GM12891 (cell line): ENCODE measurements at regions not wholly inside any gene's neighbourhood (a gene's known extent, or its start where the extent isn't known, plus 50 kb on each side); places are given as distances from the start of the nearest gene placed in this dataset.

Experiments
- DNase-seq: peaks from one replicate; pipeline ENCODE4 v3.0.0; 2011; ENCODE audit warnings: low spot score; ENCODE audit not compliant: insufficient read length
- FAIRE-seq: peaks from 2 replicates; lab custom pipeline; 2011; peaks lifted over from hg19 to GRCh38; lab: Jason Lieb, UNC
- PAX5 ChIP-seq: IDR thresholded peaks from 2 replicates; pipeline ENCODE4 v1.6.1; 2011; ENCODE audit warnings: low read length, moderate library complexity, mild to moderate bottlenecking; ENCODE audit not compliant: insufficient read depth, severe bottlenecking
- POLR2A ChIP-seq: IDR thresholded peaks from 2 replicates; pipeline ENCODE4 v1.6.1; 2011; ENCODE audit warnings: low read depth, low read length, control low read depth
- POLR2AphosphoS5 ChIP-seq: IDR thresholded peaks from 2 replicates; pipeline ENCODE4 v1.6.1; 2011; ENCODE audit warnings: low read depth, low read length, control low read depth
- POU2F2 ChIP-seq: IDR thresholded peaks from 2 replicates; pipeline ENCODE4 v1.6.1; 2011; ENCODE audit warnings: low read depth, mild to moderate bottlenecking, control low read depth, low read length, moderate library complexity
- SPI1 ChIP-seq: IDR thresholded peaks from 2 replicates; pipeline ENCODE4 v1.6.1; 2011; ENCODE audit warnings: low read depth, low read length, control low read depth
- TAF1 ChIP-seq: IDR thresholded peaks from 2 replicates; pipeline ENCODE4 v1.6.1; 2011; ENCODE audit warnings: low read depth, low read length, control low read depth

DNA sequence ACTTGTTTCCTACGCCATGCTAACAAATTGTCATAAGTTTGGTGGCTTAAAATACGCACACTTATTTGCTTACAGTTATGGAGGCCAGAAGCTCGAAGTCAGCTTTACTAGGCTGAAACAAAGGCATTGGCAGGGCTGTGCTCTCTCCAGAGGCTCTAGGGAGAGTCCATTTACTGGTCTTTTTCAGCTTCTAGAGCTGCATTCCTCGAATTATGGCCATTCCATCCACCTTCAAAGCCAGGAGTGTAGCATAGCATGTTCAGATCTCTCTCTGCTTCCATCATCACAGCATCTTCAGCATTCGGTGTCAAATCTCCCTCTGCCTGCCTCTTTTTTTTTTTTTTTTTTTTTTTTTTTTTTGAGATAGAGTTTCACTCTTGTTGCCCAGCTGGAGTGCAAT is 670.2 kb downstream of the ACTL7B start:
- TF ChIP-seq PAX5 (no peak), SPI1 (no peak), TAF1 (no peak)
- FAIRE-seq (no peak), DNase-seq (no peak)

DNA sequence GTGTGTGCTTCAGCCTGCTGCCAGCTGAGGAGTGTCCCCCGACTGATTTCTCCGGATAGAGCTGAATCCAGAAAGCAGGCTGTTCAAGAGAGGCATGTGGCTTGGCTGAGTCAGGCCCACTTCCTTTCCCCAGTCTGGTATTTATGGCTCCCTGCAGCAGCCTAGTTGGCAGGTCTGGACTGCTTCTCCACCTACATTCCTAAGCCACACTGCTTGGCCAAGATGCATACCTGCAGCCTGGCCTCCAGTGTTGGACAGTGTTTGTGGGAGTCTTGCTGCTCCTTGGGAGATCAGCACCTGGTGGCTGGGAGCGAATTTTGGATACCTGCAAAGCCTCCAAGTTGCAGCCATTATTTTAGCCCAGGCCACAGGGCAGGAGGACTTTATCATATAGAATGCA is 670.8 kb downstream of the ACTL7B start:
- TF ChIP-seq POLR2AphosphoS5: no peak
- no peak for TF ChIP-seq SPI1
- TF ChIP-seq TAF1: no peak
- TF ChIP-seq PAX5: no peak
- DNase-seq (no peak), FAIRE-seq (no peak)

DNA sequence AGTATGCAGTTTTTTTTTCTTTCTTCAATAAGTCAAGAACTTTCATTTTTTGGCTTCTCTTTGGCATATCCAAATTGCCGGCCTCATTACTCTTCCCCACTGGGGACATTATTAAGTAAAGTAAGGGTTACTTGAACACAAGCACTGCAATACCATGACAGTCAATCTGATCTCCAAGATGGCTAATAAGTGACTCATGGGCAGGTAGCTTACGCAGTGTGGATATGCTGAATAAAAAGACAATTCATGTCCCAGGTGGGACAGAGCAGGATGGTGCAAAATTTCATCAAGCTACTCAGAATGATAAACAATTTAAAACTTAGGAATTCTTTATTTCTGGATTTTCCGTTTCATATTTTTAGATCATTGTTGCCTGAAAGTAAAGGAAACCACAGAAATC is 671.8 kb downstream of the ACTL7B start:
- FAIRE-seq: no peak

DNA sequence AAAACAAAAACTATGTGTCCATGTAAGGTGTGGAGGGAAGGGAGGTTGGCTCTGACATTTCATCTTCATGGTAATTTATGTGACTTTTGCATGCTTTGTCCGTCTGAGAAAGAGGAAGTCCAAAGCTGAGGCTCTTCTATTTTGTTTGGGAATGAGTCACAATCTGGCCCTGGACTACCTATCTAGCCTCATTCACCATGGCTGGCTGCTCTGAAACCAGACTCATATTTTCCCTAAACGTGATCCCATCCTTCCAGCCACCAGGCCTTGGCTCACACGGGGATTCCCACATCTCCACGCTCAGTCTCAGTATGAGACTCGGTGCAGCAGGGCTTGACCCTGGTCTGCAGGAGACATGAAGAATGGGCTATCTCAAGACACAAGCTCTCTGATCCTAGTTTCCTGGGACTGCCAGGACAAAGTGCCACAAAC is 672.8 kb downstream of the ACTL7B start:
- TF ChIP-seq POLR2A: no peak
- TF ChIP-seq POLR2AphosphoS5: no peak
- TF ChIP-seq SPI1: peak; percentile 98
- TF ChIP-seq POU2F2: no peak
- TF ChIP-seq PAX5: peak; percentile 74
- no peak for TF ChIP-seq TAF1
- DNase-seq (peak; percentile 5), FAIRE-seq (no peak)

More for the DNA sequence above, 671.8 kb downstream of the ACTL7B start:
- no peak for TF ChIP-seq PAX5
- no peak for TF ChIP-seq POLR2AphosphoS5
- no peak for TF ChIP-seq POLR2A
- TF ChIP-seq SPI1: no peak
- no peak for TF ChIP-seq POU2F2
- no peak for TF ChIP-seq TAF1
- DNase-seq: no peak

DNA sequence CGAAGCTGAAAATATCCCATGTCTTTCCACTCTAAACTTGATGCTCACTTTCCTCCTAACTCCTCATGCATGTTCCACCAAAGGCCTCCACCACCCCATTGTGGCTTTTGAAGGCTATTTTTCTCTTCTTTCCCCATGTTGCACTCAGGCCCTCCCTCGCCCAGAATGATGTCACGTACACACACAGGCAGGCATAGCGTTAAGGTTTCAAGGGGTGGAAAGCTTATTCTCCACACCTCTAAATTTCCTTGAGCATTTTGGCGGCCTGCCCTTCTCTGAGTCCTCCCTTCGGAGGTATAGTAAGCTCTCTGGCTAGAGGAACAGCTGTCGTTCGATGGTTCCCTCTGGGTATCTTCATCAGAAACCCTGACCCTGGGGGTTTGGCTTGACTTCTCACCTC is 673.5 kb downstream of the ACTL7B start:
- TF ChIP-seq PAX5 (no peak), POLR2A (no peak), POU2F2 (no peak), SPI1 (no peak), TAF1 (no peak)
- FAIRE-seq: no peak

DNA sequence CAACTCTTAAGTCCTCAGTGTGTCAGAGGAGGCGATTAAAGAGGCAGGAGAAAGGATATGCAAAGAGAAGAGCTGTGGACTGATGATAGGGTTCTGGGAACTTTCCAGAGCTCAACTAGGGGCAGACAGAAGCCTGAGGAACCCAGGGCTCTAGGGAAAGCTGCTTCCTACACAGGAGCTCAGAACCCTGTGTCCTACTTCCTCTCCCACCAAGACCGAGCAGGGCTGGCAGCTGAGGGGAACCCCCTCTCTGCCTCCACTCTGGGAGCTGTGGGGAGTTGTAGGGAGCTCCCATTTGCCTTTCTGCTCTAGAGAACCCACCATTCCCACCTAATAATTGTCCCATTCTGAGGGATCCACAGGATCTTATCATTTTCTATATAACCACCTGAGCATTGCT is 674.3 kb downstream of the ACTL7B start:
- FAIRE-seq (no peak), DNase-seq (no peak)
- TF ChIP-seq PAX5 (no peak), SPI1 (no peak), POU2F2 (no peak), POLR2AphosphoS5 (no peak), POLR2A (no peak), TAF1 (no peak)

More for the DNA sequence above, 673.5 kb downstream of the ACTL7B start:
- DNase-seq: no peak

DNA sequence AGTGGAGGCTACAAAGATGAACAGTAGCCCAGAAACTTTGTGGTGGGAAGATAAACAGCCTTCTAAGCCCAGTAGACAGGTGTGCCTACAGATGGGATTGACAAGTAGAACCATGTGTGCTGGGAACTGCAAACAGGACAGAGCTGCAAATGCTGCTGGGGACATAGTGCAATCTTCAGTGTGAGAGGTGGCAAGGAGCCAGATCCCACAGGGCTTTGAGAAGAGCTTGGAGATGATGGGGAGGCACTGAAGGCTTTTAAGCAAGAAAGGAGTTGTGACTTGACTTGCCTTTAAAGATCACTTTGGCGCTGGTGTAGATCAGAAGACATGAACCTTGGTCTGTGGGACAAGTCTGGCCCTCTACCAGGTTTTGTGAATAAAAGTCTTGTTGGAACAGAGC is 675.2 kb downstream of the ACTL7B start:
- no peak for DNase-seq
- no peak for FAIRE-seq
- no peak for TF ChIP-seq POLR2AphosphoS5
- TF ChIP-seq TAF1: no peak
- TF ChIP-seq SPI1: no peak
- no peak for TF ChIP-seq PAX5
- TF ChIP-seq POU2F2: no peak
- TF ChIP-seq POLR2A: no peak

DNA sequence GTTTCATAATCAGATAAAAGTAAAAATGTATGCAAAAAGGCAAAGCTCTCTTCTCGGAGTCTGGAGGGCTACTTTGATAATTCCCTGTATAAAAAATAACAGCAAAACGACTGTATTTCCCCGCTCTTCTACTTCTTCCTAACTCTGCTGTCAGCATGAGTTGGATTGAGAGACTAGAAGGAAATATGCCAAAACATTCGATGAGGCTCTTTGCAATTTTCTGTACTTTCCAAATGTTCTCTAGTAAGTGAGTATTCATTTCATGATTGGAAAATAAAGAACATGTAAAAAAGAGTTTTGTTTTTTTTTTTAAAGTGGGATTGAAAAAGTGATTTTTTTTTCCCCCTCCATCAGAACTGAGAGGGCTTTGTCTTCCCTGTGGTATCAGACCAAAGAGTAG is 677.5 kb downstream of the ACTL7B start:
- DNase-seq (no peak), FAIRE-seq (no peak)
- TF ChIP-seq POLR2AphosphoS5 (no peak), SPI1 (no peak), PAX5 (no peak), POLR2A (no peak), TAF1 (no peak), POU2F2 (no peak)

DNA sequence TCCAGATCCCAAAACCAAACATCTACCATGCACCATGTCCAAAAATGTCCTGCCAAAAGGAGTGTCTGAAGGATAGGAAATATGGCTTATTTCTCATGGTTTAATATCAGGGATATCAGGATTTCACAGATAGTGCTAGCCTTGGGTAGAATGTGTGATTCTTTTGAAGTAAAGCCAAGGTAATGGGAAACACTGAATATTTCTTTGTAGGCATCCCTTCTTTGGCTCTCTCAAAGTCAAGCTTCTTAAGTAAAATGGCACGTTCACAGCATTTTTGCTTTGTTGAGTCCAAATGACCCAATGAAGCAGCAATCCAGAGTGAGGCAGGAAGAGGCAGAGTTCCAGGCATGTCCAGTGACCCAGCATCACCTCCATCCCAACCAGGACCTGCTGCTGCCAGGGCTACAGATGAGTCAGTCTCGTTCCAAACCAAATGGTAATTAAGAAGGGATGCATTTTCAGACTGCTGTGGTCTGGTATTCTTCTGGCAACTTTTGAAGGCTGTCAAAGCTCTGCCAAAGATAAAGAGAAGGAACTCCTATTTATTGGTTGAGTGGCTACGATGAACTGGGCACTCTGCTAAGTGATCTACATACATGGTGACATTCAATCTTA is 678.8 kb upstream of the KLF4 start:
- TF ChIP-seq POLR2A (no peak), POLR2AphosphoS5 (no peak), POU2F2 (no peak), TAF1 (no peak), PAX5 (no peak), SPI1 (no peak)
- FAIRE-seq (no peak), DNase-seq (no peak)

DNA sequence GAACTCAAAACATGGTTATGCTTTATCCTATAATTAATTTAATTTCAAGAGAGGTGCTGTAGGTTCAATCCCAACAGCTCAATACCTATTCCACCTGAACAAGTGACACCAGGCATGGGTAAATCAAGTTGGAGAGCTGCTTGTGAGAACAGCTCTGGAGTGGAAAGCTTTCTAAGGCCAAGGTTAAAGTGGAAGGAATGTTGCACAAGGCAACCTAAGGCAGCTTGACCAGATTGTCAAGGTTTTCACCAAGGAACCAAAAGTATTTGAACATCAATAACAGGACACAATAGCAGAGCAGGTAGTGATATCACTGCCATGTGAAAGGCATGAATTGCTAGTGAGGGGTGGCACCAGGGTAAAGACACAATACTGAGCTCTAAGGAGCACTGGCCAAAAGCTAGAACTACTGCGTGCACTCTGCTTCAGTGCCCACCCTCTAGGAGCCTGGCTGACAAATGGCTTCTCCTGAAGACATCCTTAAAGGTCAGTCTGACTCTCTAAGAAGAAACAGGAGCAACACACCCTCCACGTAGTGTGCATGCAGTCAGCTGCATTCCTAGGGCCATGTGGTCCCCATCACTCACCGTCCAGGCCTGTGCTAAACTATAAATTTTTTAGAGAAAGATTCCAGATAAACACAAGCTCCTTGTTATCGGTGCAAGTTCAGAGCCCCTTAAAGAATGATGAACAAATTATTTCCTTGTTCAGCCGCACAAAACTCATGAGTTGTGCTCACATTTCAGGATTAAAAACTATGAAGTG is 677.7 kb upstream of the KLF4 start:
- DNase-seq (no peak), FAIRE-seq (no peak)
- TF ChIP-seq POLR2A (no peak), PAX5 (no peak), POLR2AphosphoS5 (no peak), SPI1 (no peak), POU2F2 (no peak), TAF1 (no peak)
